Lower leg skin (tissue), 4 donors: ENCODE measurements at regions not wholly inside any gene's neighbourhood (a gene's known extent, or its start where the extent isn't known, plus 50 kb on each side); places are given as distances from the start of the nearest gene placed in this dataset.

ENCODE experiments used
- DNase-seq, 2 donors: peaks; one replicate each; pipeline ENCODE4 v3.0.0-alpha.2; 2019; ENCODE audit warnings: low spot score in 2 of 2
- H3K4me3 ChIP-seq: fragments of 200-600 bp; sonication (generic); 2 replicates; pipeline ENCODE4 v1.5.1; 2017; ENCODE audit warnings: mild to moderate bottlenecking, low read depth; ENCODE audit not compliant: poor library complexity, severe bottlenecking
- POLR2A ChIP-seq, 2 donors: fragments of 450-650 bp; IDR thresholded peaks; one replicate each; pipeline ENCODE4 v1.6.1; 2016 to 2017; ENCODE audit warnings: antibody characterized with exemption in 2 of 2, mild to moderate bottlenecking in 1 of 2, moderate library complexity in 1 of 2
- WGBS, 2 donors: methylation state at CpG; one replicate each; pipeline ENCODE4 v1.1.5; 2018; 5-methylcytosine and 5-hydroxymethylcytosine counted together
- intact Hi-C: fragments of 100-400 bp; cut with DNase I; formaldehyde crosslinking; loops from one replicate; pipeline ENCODE4 v1.15.0; 2023; ENCODE audit warnings: low total_unique reads
- TF ChIP-seq, protein P1 (sequence below), 3 donors: fragments of 450-650 bp; IDR thresholded peaks; one replicate each; pipeline ENCODE4 v1.5.1; 2016; ENCODE audit warnings: antibody characterized with exemption in 3 of 3, mild to moderate bottlenecking in 3 of 3, moderate library complexity in 2 of 3

DNA sequence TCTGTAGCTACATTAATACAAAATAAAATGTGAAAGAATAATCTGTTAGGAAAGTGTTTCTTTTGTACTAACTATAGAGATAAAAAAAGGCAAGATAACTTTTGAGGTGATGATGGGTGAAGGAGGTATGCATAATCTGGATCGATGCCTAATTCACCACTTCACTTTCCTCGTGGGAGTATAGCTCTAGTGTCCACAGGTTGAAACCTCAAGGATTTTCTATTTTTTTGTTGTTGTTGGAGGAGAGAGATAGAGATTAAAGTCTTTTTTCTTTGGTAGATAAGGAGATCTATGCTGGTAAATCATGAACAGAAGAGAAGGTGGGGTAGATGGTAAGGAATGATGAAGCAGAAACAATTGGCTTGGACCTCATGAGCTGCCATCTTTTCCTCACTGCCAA lies 635.3 kb upstream of the ZEB2 start:
- 77 to 87% methylated on average over 2 of the region's 2 CpGs for WGBS, 2 donors
- no peak for TF ChIP-seq POLR2A (IDR thresholded peaks at IDR 0.05)
- TF ChIP-seq, protein P1, sequence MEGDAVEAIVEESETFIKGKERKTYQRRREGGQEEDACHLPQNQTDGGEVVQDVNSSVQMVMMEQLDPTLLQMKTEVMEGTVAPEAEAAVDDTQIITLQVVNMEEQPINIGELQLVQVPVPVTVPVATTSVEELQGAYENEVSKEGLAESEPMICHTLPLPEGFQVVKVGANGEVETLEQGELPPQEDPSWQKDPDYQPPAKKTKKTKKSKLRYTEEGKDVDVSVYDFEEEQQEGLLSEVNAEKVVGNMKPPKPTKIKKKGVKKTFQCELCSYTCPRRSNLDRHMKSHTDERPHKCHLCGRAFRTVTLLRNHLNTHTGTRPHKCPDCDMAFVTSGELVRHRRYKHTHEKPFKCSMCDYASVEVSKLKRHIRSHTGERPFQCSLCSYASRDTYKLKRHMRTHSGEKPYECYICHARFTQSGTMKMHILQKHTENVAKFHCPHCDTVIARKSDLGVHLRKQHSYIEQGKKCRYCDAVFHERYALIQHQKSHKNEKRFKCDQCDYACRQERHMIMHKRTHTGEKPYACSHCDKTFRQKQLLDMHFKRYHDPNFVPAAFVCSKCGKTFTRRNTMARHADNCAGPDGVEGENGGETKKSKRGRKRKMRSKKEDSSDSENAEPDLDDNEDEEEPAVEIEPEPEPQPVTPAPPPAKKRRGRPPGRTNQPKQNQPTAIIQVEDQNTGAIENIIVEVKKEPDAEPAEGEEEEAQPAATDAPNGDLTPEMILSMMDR (IDR thresholded peaks at IDR 0.05), result no peak

DNA sequence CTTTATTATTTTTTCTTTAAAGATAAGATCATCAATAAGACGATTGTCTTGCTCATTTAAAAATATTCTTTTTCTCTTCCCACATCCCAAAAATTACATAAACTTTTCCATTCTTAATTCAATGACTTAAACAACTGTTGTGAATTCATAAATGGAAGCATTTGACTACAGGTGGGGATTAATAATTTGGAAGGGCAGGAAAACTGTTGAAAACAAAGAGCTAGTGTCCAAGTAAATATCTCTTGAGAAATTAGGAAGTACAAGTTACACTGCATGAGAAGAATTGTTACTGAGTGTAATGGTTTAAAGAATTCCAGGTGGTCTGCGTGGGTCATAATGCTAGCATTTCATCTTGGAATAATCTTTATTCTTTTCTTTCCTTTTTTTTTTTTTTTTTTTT lies 634.8 kb upstream of the ZEB2 start:
- DNase-seq, result no peak
- no peak overlapping the region for H3K4me3 ChIP-seq
- no peak for TF ChIP-seq POLR2A (IDR thresholded peaks at IDR 0.05)
- TF ChIP-seq, protein P1 (IDR thresholded peaks at IDR 0.05), result no peak
- intact Hi-C loops, result no loop called here
- WGBS, 2 donors, result 72 to 75% methylated on average over 2 of the region's 2 CpGs

More for the DNA sequence above, 635.3 kb upstream of the ZEB2 start:
- no peak for DNase-seq
- intact Hi-C loops, result no loop called here
- H3K4me3 ChIP-seq, result no peak overlapping the region

DNA sequence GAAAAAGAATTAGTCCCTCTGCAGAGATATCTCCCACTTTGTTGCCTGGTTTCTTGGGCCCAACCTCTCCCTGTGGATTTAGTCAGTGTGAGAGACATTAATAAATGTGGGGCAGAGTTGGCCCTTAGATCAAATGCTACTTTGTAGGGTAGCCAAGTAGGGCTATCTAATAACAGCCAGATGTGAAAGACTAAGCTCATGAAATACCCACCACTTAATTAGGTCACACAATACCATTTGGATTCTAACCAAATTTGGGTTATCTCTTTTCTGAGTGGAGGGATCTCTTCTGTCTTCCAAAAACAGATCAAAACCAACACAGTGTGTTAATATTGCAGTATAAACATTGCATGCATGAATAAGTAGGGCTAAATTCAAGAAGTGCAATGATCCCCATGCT lies 626.8 kb upstream of the ZEB2 start:
- no peak overlapping the region for H3K4me3 ChIP-seq
- no peak for DNase-seq
- no peak for TF ChIP-seq POLR2A (IDR thresholded peaks at IDR 0.05)
- TF ChIP-seq, protein P1 (IDR thresholded peaks at IDR 0.05), result no peak
- intact Hi-C loops, result no loop called here

DNA sequence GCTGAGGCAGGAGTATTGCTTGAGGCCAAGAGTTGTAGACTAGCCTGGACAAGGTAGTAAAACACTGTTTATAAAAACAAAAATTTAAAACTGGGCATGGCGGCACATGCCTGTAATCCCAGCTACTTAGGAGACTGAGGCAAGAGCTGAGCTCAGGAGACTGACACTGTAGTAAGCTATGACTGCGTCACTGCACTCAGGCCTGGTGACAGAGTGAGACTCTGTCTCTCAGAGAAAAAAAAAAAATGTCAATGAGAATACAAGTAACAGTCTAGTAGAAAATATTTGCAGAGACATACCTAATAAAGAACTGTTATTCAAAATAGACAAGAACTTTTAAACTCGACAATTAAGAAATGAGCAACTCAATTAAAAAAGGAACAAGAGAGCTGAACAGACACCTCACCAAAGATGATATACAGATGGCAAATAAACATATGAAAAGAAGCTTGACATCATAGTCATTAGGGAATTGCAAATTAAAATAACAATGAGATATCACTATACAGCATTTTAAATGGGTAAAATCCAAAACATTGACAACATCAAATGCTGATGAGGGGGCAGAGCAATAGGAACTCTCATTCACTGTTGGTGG lies 624.3 kb upstream of the ZEB2 start:
- no peak for DNase-seq
- intact Hi-C loops, result no loop called here
- TF ChIP-seq, protein P1 (IDR thresholded peaks at IDR 0.05), result no peak
- no peak for TF ChIP-seq POLR2A (IDR thresholded peaks at IDR 0.05)
- 83 to 94% methylated on average over 3 of the region's 3 CpGs for WGBS, 2 donors
- H3K4me3 ChIP-seq, result no peak overlapping the region

DNA sequence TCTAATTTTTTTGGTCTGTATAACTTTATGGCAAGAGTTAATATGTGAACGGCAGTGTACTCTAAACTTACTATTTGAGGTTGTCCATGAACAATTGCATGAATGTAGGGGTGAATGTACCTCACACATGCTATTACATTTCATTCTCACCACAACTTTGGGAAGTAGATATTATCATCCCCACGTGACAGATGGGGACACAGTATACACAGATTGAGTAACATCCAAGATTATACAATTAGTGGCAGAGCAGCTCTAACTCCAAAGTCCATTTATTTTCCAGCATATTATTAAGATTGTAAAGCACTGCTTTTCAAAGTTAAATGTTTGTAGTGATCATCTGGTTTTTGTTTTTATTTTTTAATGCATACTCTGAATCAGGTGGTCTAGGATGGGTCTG lies 622.1 kb upstream of the ZEB2 start:
- no peak for TF ChIP-seq POLR2A (IDR thresholded peaks at IDR 0.05)
- TF ChIP-seq, protein P1 (IDR thresholded peaks at IDR 0.05), result no peak
- no peak for DNase-seq
- 76 to 79% methylated on average over 2 of the region's 2 CpGs for WGBS, 2 donors
- no peak overlapping the region for H3K4me3 ChIP-seq
- intact Hi-C loops, result no loop called here

DNA sequence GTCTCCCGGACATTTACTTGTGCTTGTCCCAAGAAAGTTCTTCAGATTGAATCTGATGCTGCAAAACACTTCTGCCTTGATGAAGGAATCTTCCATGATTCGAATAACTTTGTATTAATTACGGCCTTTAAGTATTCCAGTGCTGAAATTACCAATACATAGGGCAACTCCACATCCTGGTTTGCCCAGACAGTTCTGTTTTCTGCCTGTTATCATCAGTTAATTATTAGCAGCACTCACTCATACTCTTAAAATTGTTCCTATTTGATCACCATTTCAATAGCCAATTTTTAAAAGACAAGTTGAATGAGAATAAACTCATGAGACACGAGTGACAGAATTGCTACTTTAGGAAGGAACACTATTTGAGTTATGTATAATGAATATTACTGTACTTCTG lies 620.7 kb upstream of the ZEB2 start:
- TF ChIP-seq, protein P1 (IDR thresholded peaks at IDR 0.05), result no peak
- TF ChIP-seq POLR2A (IDR thresholded peaks at IDR 0.05), result no peak
- no peak overlapping the region for H3K4me3 ChIP-seq
- intact Hi-C loops, result no loop called here
- 93 to 94% methylated on average over 4 of the region's 4 CpGs for WGBS, 2 donors
- DNase-seq, result no peak
